Skeletal muscle cell (primary cell): ENCODE measurements at regions not wholly inside any gene's neighbourhood (a gene's known extent, or its start where the extent isn't known, plus 50 kb on each side); places are given as distances from the start of the nearest gene placed in this dataset.

Source experiments
- DNase-seq: peaks from one replicate; pipeline ENCODE4 v3.0.0-alpha.2; 2010; ENCODE audit warnings: low read depth
- H3K4me3 ChIP-seq: 2 replicates; pipeline ENCODE4 v1.5.1; 2011; ENCODE audit warnings: low read depth, mild to moderate bottlenecking, control low read depth, low read length, moderate library complexity

DNA sequence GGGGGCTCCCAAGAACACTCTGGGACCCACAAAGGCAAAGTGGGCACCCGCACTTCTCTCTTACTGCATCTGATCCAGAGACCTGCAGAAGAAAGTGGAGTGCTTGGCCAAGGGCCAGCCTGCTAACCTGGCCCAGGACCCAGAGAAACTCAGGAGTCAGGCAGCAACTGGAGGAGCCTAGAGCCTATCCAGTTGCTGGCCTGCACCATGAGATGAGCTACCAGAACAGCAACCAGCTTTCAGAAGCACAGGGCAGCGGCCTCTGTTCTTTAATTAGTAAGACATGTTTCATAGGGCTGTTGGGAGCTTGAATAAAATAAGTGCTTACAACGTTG is 298.3 kb downstream of the GADD45G start:
- DNase-seq = no peak
- no peak overlapping the region for H3K4me3 ChIP-seq

DNA sequence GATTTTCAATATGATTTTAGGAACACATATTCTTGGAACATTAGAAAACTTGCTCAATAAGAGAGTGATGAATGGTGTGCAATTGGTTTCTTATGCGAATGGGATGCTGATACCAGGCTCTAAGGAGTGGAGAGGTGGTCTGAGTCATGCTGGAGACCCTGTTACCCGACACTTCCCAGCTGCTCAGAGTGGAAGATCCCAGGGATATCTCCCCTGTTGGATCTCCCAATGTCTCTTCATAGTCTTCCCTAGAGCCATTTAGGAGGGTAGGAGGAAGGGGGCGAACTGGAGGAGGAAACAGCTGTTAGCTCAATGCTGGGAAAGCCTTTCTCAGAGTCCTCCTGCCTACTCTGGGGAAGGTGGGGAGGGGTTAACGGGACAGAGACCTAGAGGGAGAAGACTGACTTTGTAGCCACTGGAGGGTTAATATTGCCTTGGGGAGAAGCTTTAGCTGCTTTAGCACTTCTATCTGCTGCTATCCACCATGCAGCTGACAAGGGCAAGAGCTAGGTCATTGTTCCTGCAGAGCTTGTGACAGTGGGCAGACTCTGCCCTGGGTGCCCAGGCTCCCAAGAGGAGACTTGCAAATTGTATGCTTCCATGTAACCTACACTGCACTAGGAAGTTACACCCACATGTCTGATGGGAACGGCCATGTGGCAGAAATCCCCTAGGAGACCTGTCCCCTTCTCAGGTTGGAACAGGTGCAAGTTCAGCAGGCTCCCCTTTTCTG is 301.0 kb downstream of the GADD45G start:
- DNase-seq = no peak
- H3K4me3 ChIP-seq = no peak overlapping the region

DNA sequence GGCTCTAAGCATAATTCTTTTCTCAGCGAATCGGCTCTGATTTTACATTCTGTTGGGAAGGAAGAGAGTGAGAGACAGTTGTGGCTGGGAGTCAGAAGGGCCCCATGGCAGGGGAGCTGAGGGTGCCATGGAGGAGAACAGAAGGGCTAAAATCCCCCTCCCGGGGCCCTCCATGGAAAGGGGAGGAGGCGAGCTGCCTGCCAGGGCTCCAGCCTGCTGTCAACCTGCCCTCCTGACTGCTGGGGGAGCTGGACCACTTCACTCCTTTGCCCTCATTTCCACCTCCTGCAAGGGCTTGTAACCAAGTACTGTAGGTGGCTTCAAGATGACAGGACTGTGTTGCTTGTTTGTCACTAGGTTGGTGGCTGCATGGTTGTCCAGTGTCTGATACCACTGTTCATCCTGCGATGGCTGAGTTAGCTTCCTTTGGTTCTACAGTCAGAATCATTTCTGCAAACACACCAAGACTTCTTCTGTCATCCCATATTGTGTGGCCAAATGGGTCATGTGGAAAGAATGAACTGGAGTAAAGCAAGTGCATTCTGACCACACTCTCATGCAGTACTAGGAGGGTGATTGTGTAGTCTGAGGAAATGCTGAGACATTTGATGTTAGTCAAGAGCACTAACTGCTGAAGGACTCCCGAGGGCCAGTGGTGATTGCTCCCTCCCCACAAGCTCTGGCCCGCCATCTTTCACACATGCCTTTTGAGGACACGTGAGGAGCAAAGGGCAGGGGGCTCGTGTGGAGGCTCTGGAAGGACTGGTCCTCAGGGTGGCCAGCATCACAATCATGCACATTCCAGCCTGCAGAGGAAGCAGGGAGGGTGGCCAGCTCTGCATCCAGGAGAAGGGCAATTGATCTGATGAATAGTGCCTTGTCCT is 307.2 kb downstream of the GADD45G start:
- DNase-seq = no peak
- H3K4me3 ChIP-seq = no peak overlapping the region

DNA sequence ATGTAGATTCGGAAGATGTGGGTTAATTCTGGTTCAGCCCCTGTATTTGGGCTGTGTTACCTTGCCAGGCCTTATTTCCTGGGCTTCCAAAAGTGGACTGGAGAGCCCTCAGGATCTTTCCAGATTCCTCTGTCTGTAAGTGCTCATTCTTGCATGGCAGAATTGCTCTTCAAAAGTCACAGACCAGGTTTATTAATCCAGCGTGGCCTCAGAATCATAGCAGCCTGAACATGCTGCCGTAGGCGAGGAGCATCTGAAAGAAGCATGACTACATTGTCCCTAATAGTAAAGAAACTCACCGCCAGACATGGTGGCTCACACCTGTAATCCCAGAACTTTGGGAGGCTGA is 307.8 kb downstream of the GADD45G start:
- DNase-seq = no peak
- H3K4me3 ChIP-seq = no peak overlapping the region

DNA sequence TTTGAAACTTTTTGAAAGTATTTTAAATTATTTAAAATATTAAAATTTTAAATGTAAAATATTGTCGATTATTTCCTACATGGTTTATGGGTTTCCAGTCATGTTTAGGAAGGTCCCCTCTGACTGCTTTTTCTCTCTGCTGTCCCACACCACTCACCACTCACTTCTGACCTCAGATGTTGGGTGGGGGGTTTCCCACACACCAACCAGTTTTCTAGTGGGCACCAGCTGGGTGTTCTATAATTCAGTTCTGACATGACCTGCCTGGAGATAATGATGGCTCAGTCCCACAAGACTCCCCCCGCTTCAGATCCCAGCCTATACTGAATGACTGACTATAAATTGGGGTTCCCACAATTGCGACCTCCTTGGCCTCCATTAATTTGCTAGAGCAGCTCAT is 310.4 kb downstream of the GADD45G start:
- no peak for DNase-seq
- no peak overlapping the region for H3K4me3 ChIP-seq

DNA sequence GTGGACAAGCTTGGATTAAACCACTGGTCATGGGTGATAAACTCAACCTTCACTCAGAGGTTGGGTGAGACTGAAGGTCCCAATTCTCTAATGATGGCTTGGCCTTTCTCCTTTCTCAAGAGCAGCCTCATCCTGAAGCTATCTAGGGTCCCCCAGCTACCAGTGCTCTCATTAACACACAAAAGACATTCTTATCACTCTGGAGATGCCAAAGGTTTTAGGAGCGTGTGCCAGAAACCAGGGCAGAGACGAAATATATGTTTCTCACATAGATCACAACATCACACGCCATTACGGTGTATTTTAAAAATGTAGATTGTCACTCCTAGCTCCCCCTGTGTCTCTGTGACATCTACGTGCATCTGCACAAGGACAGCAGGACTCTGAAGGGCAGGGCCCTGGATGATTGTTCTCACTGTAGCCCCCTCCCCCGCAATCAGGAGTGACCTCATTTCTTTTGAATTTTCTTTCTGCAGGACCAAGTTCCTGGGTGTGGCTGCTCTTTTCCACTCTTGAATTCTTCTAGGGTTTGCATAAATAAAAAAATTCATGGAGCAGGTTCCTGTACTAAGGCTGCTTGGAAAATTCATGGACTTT is 311.3 kb downstream of the GADD45G start:
- DNase-seq = no peak

DNA sequence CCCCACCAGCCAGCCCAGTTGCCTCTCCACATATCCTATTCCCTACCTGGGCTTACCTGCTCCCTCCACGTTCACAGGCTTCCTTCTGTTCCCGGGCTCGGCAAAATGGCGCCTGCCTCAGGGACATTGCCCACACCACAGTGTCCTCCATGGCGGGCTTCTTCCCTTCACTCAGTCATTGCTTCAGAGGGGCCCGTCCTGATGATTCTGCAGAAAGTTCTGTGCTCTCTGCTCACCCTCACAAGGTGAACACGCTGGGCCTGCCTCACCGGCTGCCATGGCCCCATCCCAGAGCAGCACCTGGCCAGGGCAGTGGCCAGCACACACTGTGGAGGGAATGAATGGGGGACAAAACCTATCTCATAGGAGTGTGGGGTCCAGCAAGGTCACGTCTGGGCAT is 313.0 kb downstream of the GADD45G start:
- no peak for DNase-seq
- no peak overlapping the region for H3K4me3 ChIP-seq

More for the DNA sequence above, 311.3 kb downstream of the GADD45G start:
- no peak overlapping the region for H3K4me3 ChIP-seq

DNA sequence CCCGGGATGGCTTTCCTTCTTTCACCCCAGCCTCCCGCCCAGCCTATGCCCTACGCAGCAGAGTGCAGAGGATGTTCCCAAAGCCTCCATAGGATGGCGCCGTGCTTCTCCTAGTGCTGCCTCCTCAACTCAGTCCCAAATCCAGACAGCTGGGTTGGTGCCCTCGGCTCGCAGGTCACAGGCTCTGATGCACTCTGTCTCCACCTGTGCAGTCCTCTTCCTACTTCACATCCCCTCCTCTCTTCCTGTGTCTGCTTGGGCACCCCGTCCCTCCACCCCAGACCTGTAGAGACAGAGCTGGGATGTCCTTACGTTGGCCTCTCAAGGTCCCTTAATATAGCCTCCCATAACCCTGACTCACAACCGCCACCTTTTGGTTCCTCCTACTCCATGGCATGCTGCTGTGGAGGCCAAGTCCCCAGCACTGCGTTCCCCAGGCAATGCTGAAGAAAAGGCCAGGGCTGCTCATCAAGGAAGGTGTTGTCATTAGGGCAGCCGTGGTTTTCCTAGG is 314.4 kb downstream of the GADD45G start:
- DNase-seq = no peak
- H3K4me3 ChIP-seq = no peak overlapping the region

DNA sequence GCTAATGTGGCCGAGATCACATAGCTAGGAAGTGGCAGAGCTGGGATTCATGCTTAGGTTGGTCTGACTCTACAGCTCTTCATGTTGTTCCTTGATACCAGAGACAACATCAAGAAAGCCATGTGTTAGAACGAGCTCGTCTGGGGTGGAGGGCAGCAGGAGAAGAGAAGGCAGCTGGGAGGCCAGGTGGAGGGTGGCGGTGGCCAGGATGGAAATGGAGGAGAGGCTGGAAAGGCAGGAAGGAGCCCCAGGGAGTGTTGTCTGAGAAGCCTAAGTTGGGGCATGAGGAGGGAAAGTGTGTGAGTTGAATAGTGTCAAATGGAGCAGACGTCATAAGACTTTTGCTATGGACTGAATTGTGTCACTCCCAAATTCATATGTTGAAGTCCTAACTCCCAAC is 315.3 kb downstream of the GADD45G start:
- no peak for DNase-seq
- H3K4me3 ChIP-seq = no peak overlapping the region

DNA sequence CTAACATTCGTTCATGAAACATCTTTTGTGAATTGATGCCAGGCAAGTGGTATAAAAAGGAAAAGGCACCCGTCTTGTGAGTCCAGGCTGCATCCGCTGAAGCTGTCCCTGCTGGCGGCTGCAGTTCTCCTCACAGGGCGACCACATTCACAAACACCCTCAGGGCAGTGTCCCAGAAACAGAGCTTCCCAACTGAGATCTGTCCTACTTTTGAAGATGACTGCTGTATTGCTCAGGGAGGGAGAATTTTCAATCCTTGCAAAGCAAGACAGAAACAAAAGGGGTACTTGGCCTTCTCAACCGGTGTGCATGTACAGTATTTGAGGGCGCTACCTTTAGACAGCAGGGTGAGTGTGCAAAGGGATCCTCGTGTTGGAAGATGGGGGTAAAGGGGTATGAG is 316.1 kb downstream of the GADD45G start:
- H3K4me3 ChIP-seq = no peak overlapping the region
- no peak for DNase-seq

DNA sequence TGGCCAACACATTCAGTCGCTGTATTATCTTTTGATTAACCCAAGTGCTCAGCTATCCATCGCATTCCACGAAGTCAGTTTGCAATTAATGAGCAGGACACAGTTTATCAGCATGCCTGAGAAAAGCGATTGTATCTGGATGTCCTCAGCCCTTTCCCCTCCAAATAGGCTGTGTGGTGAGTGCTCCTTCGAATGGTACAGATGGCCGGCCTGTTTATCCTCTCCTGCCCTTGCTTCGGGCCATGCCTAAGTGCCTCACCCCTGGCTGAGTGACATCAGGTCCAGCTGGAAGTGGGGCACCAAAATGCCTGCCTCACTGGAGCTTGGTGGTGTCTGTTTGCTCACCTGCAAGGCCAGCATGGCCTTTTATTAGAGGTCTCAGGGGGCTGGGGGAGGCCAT is 317.3 kb downstream of the GADD45G start:
- DNase-seq = no peak
- H3K4me3 ChIP-seq = no peak overlapping the region

DNA sequence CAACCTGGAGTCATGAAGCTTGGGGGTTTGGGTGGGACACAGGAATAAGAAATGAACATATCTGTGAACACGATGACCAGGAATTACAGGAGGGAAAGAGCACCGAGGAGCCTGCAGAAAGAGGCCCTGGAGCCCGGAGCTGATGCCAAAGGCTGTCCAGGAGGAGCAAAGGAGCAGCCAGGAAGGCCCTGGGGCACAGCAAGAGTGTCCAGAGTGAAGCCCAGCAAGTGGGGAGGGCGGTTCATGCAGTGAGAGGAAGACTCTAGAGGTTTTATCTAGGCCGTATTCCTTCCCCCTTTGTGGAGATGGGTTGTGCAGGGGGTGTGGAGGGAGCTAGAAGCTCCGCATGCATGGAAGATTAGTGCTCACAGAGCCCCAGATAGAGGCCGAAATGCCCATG is 318.4 kb downstream of the GADD45G start:
- DNase-seq = no peak
- no peak overlapping the region for H3K4me3 ChIP-seq

DNA sequence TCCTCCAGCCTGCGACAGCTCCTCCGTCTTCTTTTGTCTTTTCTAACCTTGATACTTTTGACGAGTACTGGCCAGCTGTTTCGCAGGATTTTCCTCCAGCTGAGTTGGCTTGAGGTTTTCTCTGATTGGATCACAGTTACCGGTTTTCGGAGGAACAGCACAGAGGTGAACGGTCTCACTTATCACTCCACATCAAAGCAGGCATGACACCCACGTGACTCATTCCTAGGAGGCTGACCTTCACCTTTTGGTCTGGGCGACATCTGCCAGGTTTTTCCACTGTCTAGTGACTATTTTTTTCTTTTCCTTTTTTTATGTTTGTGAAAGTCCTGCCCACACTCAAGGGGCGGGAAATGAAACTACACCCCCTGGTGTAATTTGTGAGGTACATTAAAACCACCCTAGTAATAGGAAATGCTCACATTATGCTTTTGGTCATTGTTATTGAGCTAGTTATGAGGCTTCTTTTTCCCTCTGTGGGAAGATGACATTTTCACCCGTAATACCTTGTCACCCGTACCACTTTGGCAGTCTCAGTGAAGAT is 319.2 kb downstream of the GADD45G start:
- DNase-seq = no peak
- no peak overlapping the region for H3K4me3 ChIP-seq

DNA sequence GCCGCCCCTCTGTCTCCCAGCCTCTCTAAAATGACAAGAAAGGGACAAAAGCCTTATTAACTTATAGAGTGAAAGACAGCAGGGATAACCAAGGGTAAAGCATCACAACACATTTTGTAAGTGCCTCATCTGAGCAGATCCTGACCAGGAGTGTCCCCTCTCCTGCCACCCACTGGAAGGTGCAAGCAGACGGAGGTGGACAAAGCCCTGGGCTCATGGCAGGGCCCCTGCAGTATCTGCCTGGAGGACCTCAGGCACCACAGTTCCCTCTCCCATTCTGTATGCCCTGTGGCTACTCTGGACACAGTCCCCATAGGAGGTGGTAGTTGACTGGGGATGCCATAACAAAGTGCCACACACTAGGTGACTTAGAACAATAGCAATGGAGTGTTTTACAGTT is 319.8 kb downstream of the GADD45G start:
- H3K4me3 ChIP-seq = no peak overlapping the region
- no peak for DNase-seq

DNA sequence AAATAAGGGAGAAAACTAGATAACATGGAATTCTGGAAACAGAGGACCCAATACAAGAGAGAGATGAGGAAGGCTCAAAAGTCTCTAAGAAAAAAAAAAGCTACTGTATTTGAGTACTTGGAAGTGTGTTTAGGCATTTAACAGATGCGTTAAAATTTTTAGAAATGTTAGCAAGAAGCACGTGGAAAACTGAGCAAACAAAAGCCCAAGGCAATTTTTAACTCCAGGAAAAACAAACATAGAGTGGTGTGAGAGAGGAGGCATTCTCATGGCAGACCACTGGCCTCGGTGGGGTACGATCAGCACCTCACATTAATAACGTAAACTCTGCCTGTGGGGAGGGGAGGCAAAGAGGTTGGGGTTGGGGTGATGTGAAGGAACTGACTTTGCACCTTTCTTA is 321.4 kb downstream of the GADD45G start:
- H3K4me3 ChIP-seq = no peak overlapping the region
- no peak for DNase-seq

DNA sequence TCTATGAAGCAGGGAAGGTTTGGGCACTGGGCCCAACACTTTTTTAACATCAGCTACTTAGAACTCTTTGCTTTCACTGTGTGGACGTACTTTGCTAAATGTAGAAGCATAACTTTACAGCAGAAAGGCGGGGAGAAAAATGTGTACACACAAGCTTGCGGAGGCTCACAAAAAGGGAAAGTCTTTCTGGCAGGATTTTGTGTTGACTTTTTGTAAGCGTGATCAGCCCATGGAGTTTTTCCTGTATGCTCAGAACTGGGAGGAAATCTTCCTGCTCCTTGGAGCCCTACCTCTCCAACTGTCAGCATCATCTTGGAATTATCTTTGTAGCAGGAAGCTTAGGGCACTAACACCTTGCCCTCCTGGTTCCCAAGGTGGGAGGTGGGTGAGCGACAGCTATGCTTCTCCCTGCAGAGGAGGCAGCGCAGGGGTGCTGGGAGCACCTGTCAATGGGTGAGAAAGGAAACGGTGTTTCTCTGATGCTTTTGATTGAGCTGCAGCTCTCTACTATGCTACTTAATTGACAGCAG is 321.9 kb downstream of the GADD45G start:
- no peak for DNase-seq
- no peak overlapping the region for H3K4me3 ChIP-seq

DNA sequence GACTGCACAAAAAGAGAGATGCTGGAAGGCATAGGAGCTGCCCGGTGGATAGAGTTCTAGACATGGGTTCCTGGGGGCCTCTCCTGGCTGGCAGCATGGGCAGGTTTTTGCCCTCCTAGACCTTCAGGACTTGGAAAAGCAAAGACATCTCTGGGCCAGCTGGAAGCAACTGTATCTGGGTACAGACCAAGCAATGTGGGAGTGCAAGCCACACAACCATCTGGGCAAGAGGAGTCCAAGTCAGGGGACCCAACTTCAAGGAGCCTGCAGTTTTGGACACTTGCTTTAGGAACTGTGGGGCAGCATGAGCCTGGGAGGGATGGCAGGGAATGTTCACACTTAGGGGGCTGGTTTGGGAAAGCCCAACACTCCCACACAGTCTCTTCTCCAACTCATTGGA is 323.3 kb downstream of the GADD45G start:
- DNase-seq = no peak
- H3K4me3 ChIP-seq = no peak overlapping the region

DNA sequence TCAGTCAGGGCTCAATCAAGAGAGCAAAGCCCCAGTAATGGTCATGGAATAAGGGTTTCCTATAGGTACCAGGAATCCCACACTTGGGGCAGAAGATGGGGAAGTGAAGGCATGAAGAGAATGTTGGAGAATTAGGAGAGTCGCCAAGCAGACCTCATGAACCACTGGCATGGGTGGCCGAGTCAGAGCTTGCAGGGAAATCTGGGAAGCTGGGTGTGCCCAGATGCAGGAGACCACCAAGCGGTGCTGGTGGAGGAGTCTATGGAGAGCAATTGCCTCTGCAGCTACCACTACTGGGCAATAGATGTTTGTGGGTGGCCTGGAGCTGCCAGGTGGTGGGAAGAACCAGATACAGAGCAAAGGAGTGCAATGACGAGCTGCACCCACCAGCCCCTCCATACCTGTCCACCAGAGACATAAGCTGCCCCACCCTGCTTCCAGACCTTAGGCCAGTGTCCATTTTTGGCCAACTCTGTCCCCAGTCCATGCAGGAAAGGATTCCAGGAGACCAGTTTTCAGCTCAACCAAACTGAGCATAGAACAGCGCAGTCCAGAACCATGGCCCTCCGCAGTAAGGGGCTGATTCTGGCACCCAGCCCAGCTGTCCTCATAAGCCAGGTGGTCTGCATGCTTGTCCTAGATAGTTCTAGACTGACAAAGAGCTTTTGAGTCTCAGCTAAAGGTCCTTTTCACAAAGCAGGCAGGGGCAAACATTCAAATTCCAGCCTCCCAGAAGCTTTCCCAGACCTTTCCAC is 323.9 kb downstream of the GADD45G start:
- no peak for DNase-seq
- no peak overlapping the region for H3K4me3 ChIP-seq

DNA sequence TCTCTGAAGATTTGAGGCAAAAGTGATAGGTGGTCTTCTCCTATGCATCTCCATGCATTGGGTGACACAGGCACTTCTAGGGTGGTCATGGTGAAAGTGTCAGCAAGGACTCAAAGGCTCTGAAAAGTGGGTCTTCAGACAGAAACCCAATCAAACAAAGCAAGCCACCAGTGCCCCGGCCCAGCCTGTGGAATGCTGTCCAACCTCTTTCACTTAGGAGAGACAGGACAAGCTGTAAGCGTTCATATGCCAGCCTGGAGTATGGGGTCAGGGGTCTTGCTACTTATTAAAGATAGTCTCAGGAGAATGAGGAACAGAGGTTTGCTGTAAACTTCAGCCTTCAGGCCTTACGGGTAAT is 324.5 kb downstream of the GADD45G start:
- H3K4me3 ChIP-seq = no peak overlapping the region
- DNase-seq = no peak
